ENCODE measurements at regions not wholly inside any gene's neighbourhood (a gene's known extent, or its start where the extent isn't known, plus 50 kb on each side); places are given as distances from the start of the nearest gene placed in this dataset.
A peak's percentile ranks its signal among the peaks of the same experiment; 100 is the strongest.
"Not testable (repeated sequence)": the region's sequence is repeated elsewhere in the genome, so short reads cannot be mapped to it uniquely, and the experiment has no call there.

- peak; percentile 42 for DNase-seq
Measured at GRCh38 chr16:50497592-50497991, 50.6 kb upstream of the NKD1 start.

GRCh38 chr16:50496990-50497389 is 51.2 kb upstream of the NKD1 start:
- no peak for DNase-seq

DNA sequence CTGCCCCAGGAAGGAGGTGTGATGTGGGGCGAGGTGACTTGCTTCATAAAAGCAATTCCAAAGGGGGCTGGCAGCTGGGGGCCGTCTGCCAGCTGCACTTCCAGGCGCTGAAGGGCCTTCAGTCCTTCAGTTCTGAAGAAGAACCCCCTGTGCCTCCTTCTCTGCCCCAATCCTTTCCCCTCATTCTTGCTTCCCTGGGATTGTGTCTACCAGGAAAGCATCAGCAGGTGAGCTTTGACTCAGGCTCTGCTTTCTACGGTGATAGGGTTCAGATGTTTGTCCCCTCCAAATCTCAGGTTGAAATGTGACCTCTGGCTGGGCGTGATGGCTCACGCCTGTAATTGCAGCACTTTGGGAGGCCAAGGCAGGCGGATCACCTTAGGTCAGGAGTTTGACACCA is 52.5 kb upstream of the NKD1 start:
- DNase-seq = no peak

DNA sequence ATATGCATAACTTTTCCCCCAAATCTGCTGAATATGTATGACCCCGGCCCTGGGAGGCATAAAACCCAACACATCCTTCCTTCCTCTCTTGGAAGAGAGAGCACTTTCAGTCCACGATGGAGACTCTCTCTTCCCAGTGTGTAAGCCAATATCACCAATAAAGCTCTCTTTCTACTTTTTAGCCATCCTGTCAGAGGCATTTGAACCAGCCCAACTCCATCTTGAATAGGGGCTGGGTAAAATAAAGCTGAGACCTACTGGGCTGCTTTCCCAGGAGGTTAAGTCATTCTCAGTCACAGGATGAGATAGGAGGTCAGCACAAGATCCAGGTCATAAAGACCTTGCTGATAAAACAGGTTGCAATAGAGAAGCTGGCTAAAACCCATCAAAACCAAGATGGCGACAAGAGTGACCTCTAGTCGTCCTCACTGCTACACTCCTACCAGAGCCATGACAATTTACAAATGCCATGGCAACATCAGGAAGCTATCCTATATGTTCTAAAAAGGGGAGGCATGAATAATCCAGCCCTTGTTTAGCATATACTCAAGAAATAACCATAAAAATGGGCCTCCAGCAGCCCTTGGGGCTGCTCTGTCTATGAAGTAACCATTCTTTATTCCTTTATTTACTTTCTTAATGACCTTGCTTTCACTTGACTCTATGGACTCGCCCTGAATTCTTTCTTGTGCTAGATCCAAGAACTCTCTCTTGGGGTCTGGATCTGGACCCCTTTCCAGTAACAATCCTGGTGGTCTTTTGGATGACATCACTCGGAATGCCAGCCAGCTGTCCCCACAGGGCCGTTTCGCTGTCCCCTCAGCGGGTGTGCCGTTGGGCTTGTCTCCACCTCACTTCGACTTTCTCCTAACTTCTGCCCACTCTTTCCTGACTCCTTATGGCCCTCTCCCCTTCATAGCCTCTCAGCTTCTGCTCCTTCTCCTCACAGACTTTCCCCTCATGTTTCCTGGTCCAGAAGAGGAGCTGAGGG is 53.4 kb upstream of the NKD1 start:
- peak; percentile 32 for DNase-seq

- peak; percentile 21 for DNase-seq
Measured at GRCh38 chr16:50491516-50491915, 56.7 kb upstream of the NKD1 start.

GRCh38 chr16:50490828-50491227 is 57.4 kb upstream of the NKD1 start:
- DNase-seq = no peak

GRCh38 chr16:50489182-50489581 is 59.0 kb upstream of the NKD1 start:
- no peak for DNase-seq

GRCh38 chr16:50487528-50487927 is 60.7 kb upstream of the NKD1 start:
- no peak for DNase-seq

GRCh38 chr16:50486162-50486561 is 62.0 kb upstream of the NKD1 start:
- not testable (repeated sequence) for DNase-seq

GRCh38 chr16:50485232-50485631 is 63.0 kb upstream of the NKD1 start:
- no peak for DNase-seq

GRCh38 chr16:50482271-50482670 is 65.9 kb upstream of the NKD1 start:
- no peak for DNase-seq

- DNase-seq = no peak
Measured at GRCh38 chr16:50480206-50480605, 68.0 kb upstream of the NKD1 start.

GRCh38 chr16:50479771-50480170 is 68.4 kb upstream of the NKD1 start:
- DNase-seq = no peak

DNA sequence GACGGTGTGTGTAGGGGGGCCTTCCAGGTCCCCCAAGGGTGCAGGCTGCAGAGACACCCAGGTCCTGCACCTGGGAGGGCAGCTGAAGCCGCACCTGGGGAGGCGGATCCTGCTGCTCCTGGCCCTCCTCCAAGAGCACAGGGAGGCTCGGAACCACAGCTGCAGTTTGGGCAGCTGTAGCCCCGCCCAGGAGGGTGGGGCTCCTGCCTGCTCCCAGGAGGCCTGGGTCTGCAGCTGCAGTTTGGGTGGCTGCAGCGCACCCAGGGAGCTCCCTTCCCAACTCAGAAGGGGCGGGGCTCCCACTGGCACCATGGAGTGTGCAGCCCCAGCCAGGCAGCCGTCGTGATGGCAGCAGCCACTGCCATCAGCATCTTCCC is 69.4 kb upstream of the NKD1 start:
- no peak for DNase-seq

- no peak for DNase-seq
Measured at GRCh38 chr16:50478075-50478772, 70.0 kb upstream of the NKD1 start.

DNA sequence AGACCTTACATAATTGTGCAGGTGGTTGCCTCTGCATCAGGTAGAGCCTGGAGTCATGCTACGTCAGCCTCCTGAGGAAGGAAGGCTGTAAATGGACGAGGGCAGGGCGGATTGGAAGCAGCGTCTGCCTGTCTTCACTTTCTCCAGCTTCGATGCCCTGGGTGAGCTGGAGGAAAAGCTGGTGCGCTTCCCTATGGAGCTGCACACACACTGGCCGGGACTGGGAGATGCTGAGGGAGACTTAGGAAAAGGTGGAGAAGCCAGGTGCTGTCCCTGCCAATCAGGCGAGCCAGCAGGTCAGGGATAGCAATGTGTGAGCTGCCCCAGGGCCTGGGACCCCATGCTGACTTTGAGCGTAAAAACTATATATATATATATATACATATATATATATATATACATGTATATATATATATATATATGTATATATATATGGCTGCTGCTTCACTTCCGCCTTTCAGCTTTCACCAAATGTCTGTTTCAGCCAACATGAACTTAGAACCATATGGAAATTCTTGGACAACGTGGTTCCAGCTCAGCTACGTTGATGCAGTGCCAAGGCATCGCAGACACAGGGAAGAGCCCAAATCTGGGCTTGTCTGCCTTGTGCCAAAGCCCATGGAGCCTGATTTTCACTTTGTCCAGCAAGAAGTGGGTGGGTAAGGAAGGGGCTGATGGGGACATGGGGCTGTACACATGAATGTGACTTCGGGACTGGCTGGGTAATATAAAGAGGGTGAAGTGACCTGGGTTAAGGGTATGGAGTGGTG is 71.5 kb upstream of the NKD1 start:
- no peak for DNase-seq

DNA sequence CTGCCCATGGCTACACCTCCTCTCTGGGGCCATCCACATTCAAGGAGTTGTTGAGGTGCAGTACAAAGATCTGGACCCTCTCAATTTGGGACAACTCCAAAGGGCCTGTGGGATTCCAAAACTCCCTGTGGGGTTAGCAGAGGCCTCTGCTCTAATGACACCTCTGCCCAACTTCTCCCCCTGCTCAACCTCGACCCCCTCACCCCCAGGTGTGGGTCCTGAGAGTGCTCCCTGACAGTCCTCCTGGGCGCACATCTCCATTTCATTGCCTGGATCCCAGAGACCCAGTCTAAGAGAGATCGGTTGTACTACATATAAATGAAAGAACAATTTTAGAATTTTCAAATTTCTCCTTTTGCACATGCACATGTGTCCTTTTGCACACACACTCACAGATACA is 73.0 kb upstream of the NKD1 start:
- DNase-seq = no peak

DNA sequence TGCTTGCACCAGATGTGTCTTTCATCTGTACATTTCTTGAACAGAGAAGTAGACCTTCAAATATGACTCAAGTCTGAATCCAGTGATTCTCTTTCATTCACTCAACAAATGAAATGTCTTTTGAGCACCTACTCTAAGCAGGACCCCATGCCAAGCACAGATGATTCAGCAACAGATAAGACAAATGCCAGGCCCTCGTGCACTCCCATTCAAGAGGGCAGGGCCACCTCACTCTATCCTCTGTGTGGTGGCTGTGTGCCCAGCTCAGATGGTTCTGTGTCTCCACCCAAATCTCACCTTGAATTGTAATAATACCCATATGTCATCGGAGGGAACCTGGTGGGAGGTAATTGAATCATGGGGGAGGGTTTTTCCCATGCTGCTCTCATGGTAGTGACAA is 74.1 kb upstream of the NKD1 start:
- no peak for DNase-seq

- no peak for DNase-seq
Measured at GRCh38 chr16:50473356-50473945, 74.7 kb upstream of the NKD1 start.

DNA sequence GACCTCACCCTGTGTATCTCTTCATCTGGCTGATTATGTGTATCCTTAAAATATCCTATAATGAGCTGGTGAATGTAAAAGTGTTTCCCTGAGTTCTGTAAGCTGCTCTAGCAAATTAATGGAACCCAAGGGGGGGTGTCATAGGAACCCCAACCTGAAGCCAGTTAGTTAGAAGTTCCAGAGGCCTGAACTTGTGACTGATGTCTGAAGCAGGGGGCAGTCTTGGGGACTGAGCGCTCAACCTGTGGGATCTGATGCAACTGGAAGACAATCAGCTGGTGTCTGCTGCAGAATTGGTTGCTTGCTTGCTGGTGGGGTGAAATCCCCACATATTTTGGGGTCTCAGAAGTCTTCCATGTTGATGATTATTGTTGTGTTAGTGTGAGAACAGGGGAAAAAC is 75.7 kb upstream of the NKD1 start:
- no peak for DNase-seq

DNA sequence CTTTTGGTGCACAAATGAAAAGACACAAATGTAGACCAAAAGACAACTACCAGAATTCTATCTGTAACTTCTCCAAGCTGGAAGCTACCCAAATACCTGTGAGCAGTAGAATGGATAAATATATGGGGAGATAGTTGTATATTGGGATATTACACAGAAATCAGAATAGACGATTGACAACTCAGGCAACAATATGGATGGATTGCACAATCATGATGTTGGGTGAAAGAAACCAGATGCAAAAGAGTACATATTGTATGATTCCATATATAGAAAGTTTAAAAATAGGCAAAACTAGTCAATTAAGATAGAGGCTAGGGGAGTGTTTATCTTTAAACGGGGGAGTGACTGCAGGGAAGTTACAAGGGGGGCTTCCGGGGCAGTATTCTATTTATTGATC is 77.5 kb upstream of the NKD1 start:
- DNase-seq = no peak

DNA sequence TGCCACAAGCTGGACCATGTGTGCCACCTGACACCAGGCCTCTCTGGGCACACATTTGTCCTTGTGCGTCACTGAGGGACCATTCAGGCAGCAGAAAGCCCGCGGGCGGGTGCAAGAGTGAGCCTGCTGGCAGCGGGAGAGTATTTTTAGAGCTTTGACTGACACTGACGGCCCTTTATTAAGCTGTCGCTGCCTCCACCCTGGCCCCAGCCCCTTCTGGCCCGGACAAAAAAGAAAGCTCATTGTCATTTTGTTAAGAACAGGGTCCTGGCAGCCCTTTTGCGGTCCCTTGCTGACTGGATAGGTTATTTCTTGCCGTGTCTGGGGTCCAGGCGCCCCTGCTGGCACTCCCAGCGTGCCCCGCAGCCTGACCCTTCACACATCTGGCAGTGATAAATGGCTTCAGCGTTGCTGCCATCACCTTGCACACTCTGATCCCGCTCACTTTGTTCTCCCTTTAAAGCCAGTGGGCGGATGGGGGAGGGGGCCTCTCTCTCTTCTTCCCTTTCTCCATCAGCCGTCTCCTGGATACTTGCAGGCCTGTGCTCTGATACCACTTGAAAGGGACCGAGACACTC is 78.4 kb upstream of the NKD1 start:
- no peak for DNase-seq

Data from activated CD8-positive, alpha-beta memory T cell treated with anti-CD3 and anti-CD28 coated beads for 24 hours (primary cell).